ENCODE measurements at regions not wholly inside any gene's neighbourhood (a gene's known extent, or its start where the extent isn't known, plus 50 kb on each side); places are given as distances from the start of the nearest gene placed in this dataset.

DNA sequence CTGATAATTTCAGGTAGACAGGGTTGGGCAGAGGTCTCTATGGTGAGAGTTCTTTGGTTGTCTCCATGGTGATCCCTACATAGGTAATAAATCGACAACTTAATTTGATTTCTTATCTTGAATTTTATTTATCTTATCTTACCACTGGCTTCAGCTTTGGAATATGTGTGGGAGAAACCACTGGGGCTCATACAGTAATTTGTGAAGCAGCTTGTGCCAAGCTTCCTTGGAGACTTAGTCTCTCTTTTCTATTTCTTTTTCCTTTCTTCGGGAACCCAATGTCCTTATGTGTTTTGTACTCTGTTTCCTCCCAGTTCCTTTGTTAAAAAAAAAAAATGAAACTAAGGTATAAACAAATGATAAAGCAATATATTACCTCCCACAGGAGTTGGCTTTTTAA is 242.4 kb upstream of the CNKSR2 start:
- TF ChIP-seq ZNF776 (tag by site-specific recombination; IDR thresholded peaks at IDR 0.05; ENCODE audit: borderline replicate concordance) = no peak
- no peak for TF ChIP-seq ZFP3 (tag by site-specific recombination; IDR thresholded peaks at IDR 0.05; ENCODE audit: low read depth)
- TF ChIP-seq, protein P1, sequence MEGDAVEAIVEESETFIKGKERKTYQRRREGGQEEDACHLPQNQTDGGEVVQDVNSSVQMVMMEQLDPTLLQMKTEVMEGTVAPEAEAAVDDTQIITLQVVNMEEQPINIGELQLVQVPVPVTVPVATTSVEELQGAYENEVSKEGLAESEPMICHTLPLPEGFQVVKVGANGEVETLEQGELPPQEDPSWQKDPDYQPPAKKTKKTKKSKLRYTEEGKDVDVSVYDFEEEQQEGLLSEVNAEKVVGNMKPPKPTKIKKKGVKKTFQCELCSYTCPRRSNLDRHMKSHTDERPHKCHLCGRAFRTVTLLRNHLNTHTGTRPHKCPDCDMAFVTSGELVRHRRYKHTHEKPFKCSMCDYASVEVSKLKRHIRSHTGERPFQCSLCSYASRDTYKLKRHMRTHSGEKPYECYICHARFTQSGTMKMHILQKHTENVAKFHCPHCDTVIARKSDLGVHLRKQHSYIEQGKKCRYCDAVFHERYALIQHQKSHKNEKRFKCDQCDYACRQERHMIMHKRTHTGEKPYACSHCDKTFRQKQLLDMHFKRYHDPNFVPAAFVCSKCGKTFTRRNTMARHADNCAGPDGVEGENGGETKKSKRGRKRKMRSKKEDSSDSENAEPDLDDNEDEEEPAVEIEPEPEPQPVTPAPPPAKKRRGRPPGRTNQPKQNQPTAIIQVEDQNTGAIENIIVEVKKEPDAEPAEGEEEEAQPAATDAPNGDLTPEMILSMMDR (tag by site-specific recombination; IDR thresholded peaks at IDR 0.05) = no peak
- no peak for TF ChIP-seq ZNF785 (tag by site-specific recombination; IDR thresholded peaks at IDR 0.05)
- TF ChIP-seq PRDM2 (tag by site-specific recombination; IDR thresholded peaks at IDR 0.05; ENCODE audit: borderline replicate concordance) = no peak
- TF ChIP-seq ZBTB17 (tag by site-specific recombination; IDR thresholded peaks at IDR 0.05) = no peak
- TF ChIP-seq ZNF558 (tag by site-specific recombination; IDR thresholded peaks at IDR 0.05) = no peak

All from HEK293 (cell line).